ENCODE measurements at regions not wholly inside any gene's neighbourhood (a gene's known extent, or its start where the extent isn't known, plus 50 kb on each side); places are given as distances from the start of the nearest gene placed in this dataset.

DNA sequence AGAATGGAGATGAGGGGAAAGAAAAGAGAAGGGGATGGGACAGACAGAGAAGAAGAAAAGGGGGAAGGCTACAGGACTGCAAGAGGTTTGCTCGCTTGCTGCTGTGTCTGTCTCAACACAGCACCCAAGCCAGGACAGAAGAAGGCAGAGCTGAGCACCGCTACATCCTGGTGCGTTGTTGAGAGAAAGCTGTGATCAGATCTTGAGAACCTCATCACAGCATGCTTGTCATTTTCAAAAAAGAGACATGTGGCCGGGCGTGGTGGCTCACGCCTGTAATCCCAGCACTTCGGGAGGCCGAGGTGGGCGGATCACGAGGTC is 110.9 kb downstream of the NXNL2 start:
- Mint-ChIP-seq H3K27me3 (ENCODE audit: unreplicated experiment) (peaks cover 42% of the 10 kb centered on the region), H3K9me3 (ENCODE audit: low read depth, unreplicated experiment) (no peaks in the 10 kb centered on the region), H3K4me1 (ENCODE audit: low read depth, unreplicated experiment) (no peaks in the 10 kb centered on the region), H3K4me3 (ENCODE audit: low read depth, unreplicated experiment) (no peak overlapping the region), H3K36me3 (ENCODE audit: insufficient read depth, unreplicated experiment) (no peaks in the 10 kb centered on the region), H3K27ac (ENCODE audit: unreplicated experiment) (no peak overlapping the region)
- intact Hi-C loops (cut with micrococcal nuclease; ENCODE audit: unreplicated experiment): no loop called here
- CTCF ChIA-PET: no interaction called here
- DNase-seq: no peak
- TF ChIP-seq, protein P1, sequence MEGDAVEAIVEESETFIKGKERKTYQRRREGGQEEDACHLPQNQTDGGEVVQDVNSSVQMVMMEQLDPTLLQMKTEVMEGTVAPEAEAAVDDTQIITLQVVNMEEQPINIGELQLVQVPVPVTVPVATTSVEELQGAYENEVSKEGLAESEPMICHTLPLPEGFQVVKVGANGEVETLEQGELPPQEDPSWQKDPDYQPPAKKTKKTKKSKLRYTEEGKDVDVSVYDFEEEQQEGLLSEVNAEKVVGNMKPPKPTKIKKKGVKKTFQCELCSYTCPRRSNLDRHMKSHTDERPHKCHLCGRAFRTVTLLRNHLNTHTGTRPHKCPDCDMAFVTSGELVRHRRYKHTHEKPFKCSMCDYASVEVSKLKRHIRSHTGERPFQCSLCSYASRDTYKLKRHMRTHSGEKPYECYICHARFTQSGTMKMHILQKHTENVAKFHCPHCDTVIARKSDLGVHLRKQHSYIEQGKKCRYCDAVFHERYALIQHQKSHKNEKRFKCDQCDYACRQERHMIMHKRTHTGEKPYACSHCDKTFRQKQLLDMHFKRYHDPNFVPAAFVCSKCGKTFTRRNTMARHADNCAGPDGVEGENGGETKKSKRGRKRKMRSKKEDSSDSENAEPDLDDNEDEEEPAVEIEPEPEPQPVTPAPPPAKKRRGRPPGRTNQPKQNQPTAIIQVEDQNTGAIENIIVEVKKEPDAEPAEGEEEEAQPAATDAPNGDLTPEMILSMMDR (IDR thresholded peaks at IDR 0.05; ENCODE audit: unreplicated experiment): no peak
- no TSS peak for BruUV-seq (replicated peaks)

DNA sequence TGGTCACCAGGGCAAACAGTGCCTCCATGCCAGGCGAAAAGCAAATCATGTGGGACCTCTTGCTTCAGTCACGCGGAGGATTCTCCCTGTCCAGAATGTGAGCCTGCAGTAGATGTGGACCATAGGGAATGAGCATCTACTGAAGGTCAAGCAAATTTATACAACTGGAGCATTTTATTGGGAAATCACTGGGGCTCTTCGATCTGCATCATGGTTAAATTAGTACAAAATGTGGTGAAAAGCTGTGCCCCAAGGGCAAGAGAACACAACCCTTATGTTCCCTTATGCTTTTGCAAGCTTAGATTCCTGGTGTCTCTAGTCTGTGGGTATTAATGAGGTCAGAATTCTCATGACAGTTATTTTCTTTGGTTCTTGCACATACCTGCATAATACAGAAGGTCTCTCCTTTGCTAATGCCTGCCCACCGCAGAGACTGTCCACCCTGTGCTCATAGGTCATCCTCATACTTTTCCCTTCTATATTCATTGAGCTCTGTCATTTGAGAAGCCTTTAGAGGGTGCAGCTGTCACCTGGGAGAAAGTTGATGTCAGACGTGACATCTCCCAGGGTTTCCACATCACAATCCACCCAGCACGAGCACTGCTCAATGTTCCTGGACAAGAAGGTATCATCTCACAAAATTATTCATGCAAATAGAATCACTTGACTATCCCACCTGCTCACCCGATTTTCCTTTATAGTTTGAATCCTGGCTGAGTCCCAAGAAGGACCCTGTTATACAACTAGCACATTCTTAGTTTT is 111.7 kb downstream of the NXNL2 start:
- intact Hi-C loops (cut with micrococcal nuclease; ENCODE audit: unreplicated experiment): no loop called here
- H3K4me3 Mint-ChIP-seq (ENCODE audit: low read depth, unreplicated experiment): no peak overlapping the region
- CTCF ChIA-PET: no interaction called here

DNA sequence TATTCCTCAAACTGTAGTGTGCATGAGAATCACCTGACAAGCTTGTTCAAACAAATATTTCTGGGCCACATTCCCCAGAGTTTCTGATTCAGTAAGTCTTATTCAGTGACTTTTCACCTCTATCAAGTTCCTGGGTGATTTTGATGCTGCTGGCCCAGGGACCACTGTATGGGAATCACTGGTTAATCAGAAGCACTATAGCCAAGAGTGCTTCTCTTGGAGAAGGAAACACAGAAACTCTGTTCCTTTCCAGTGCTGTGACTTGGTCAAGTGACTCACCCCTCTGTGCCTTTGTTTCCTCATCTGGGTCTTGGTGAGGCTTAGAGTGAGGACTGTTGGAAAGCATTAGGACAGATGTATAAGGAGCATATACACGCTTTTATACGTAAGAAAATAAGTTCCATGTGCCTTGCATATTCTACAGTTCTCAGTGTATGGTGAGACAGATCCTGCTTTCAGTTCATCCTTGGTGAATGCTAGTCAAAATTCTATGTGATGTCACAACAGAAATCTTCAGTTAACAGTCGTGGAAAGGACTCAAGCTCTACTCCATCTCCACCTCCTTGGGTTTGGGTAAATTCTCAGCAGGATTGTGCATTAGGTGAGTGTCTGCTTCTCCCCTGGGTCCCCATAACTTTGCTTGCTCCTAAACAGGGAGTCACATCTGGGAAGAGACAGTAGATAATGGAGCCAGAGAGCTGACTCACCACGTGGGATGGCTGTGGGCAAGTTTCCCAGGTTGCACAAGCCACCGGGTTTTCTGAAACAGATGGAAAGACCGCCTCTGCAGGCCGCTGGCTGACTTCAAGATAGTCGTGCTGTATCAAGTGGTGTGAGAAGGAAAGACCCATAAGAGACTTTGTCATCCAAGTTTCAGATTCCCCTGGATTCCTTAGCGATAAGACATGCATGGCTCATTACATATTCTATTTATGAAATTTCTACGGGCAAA is 117.0 kb downstream of the NXNL2 start:
- no TSS peak for BruUV-seq (replicated peaks)
- no peaks in the 10 kb centered on the region for H3K9me3 Mint-ChIP-seq (ENCODE audit: low read depth, unreplicated experiment)
- no peaks in the 10 kb centered on the region for H3K4me1 Mint-ChIP-seq (ENCODE audit: low read depth, unreplicated experiment)
- H3K36me3 Mint-ChIP-seq (ENCODE audit: insufficient read depth, unreplicated experiment): no peaks in the 10 kb centered on the region
- peaks cover 24% of the 10 kb centered on the region for H3K27me3 Mint-ChIP-seq (ENCODE audit: unreplicated experiment)
- no peak overlapping the region for H3K27ac Mint-ChIP-seq (ENCODE audit: unreplicated experiment)
- intact Hi-C loops (cut with micrococcal nuclease; ENCODE audit: unreplicated experiment): no loop called here
- CTCF ChIA-PET: interaction anchor here (0.5 kb wide), 1 partner anchor 422 kb away, joined by 8 read pairs; no protein-coding TSS in a partner anchor
- no peak overlapping the region for H3K4me3 Mint-ChIP-seq (ENCODE audit: low read depth, unreplicated experiment)
- DNase-seq: no peak
- TF ChIP-seq, protein P1 (IDR thresholded peaks at IDR 0.05; ENCODE audit: unreplicated experiment): no peak

More for the DNA sequence above, 111.7 kb downstream of the NXNL2 start:
- Mint-ChIP-seq H3K27ac (ENCODE audit: unreplicated experiment) (no peak overlapping the region), H3K9me3 (ENCODE audit: low read depth, unreplicated experiment) (no peaks in the 10 kb centered on the region), H3K36me3 (ENCODE audit: insufficient read depth, unreplicated experiment) (no peaks in the 10 kb centered on the region), H3K4me1 (ENCODE audit: low read depth, unreplicated experiment) (no peaks in the 10 kb centered on the region), H3K27me3 (ENCODE audit: unreplicated experiment) (peaks cover 33% of the 10 kb centered on the region)
- BruUV-seq (replicated peaks): no TSS peak
- TF ChIP-seq, protein P1 (IDR thresholded peaks at IDR 0.05; ENCODE audit: unreplicated experiment): no peak
- no peak for DNase-seq

DNA sequence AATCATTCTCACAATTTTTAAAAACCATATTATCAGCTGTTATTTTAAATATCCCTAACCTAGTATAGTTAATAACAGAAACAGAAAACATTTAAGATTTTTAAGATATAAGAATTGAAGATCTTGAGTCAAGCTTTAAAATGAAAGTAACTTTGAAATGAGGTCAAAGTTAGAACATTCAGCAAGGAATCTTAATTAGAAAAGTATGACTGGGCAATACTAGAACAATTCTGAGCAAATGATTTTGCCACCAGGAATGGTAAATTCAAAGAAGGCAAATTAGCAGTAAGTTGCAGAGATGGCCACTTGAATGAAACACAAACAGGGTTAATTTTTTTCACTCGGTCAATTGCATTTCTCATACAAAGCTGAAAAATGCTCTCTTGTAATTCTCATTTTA is 117.9 kb downstream of the NXNL2 start:
- intact Hi-C loops (cut with micrococcal nuclease; ENCODE audit: unreplicated experiment): no loop called here
- peaks cover 14% of the 10 kb centered on the region for H3K27me3 Mint-ChIP-seq (ENCODE audit: unreplicated experiment)
- CTCF ChIA-PET: interaction anchor here (0.5 kb wide), 1 partner anchor 421 kb away, joined by 8 read pairs; no protein-coding TSS in a partner anchor
- H3K4me3 Mint-ChIP-seq (ENCODE audit: low read depth, unreplicated experiment): no peak overlapping the region
- TF ChIP-seq, protein P1 (IDR thresholded peaks at IDR 0.05; ENCODE audit: unreplicated experiment): no peak
- DNase-seq: no peak
- H3K9me3 Mint-ChIP-seq (ENCODE audit: low read depth, unreplicated experiment): no peaks in the 10 kb centered on the region
- no TSS peak for BruUV-seq (replicated peaks)
- no peak overlapping the region for H3K27ac Mint-ChIP-seq (ENCODE audit: unreplicated experiment)
- H3K4me1 Mint-ChIP-seq (ENCODE audit: low read depth, unreplicated experiment): no peaks in the 10 kb centered on the region
- H3K36me3 Mint-ChIP-seq (ENCODE audit: insufficient read depth, unreplicated experiment): no peaks in the 10 kb centered on the region

All from Calu3 (cell line).